A673 (cell line): ENCODE measurements at regions not wholly inside any gene's neighbourhood (a gene's known extent, or its start where the extent isn't known, plus 50 kb on each side); places are given as distances from the start of the nearest gene placed in this dataset.

Source experiments
- BruUV-seq: library from RNA; stranded (reverse); fragments of 400-500 nt; replicated peaks from 2 replicates; lab custom pipeline; 2021; lab: Mats Ljungman, UMichigan
- CTCF ChIA-PET: fragments of 300-600 bp; sonication (Branson Sonifier 250); formaldehyde crosslinking; loops from one replicate; lab custom pipeline; 2022; ENCODE audit warnings: antibody characterized with exemption; lab: Charles Lee
- POLR2A ChIA-PET: fragments of 300-600 bp; sonication (Branson Sonifier 250); formaldehyde crosslinking; loops from one replicate; lab custom pipeline; 2022; ENCODE audit warnings: antibody characterized with exemption; ENCODE audit not compliant: low non-redundant PET; lab: Charles Lee
- DNase-seq: peaks from one replicate; pipeline ENCODE4 v3.0.0-alpha.2; 2015; ENCODE audit warnings: low spot score
- H3K27ac ChIP-seq: fragments of 200-600 bp; sonication (generic); 2 replicates; pipeline ENCODE4 v1.5.1; 2016; ENCODE audit warnings: mixed run types, low read depth, mild to moderate bottlenecking, mixed read lengths, antibody characterized with exemption, low read length; ENCODE audit not compliant: poor library complexity, severe bottlenecking
- H3K27me3 ChIP-seq: fragments of 200-600 bp; sonication (generic); replicated peaks from 2 replicates; pipeline ENCODE4 v1.6.1; 2017; ENCODE audit warnings: mixed run types, low read depth, mild to moderate bottlenecking, mixed read lengths, antibody characterized with exemption, low read length; ENCODE audit not compliant: insufficient read depth, poor library complexity
- H3K36me3 ChIP-seq: fragments of 200-600 bp; sonication (generic); 2 replicates; pipeline ENCODE4 v1.6.1; 2016; ENCODE audit warnings: mixed run types, mild to moderate bottlenecking, mixed read lengths, antibody characterized with exemption, low read length; ENCODE audit not compliant: insufficient read depth, poor library complexity, severe bottlenecking
- H3K4me1 ChIP-seq: fragments of 200-600 bp; sonication (generic); 2 replicates; pipeline ENCODE4 v1.6.1; 2017; ENCODE audit warnings: mixed run types, mild to moderate bottlenecking, mixed read lengths, antibody characterized with exemption, low read length; ENCODE audit not compliant: insufficient read depth, poor library complexity, severe bottlenecking
- H3K4me3 ChIP-seq: fragments of 200-600 bp; sonication (generic); 2 replicates; pipeline ENCODE4 v1.5.1; 2016; ENCODE audit warnings: low read depth, mixed run types, mild to moderate bottlenecking, mixed read lengths, low read length; ENCODE audit not compliant: poor library complexity, severe bottlenecking
- H3K9me3 ChIP-seq: fragments of 200-600 bp; sonication (generic); 2 replicates; pipeline ENCODE4 v1.6.1; 2016; ENCODE audit warnings: mixed run types, low read depth, mild to moderate bottlenecking, mixed read lengths, antibody characterized with exemption, low read length; ENCODE audit not compliant: poor library complexity, severe bottlenecking
- CTCF ChIP-seq: fragments of 300-800, 200-600 bp; sonication (generic); conservative IDR thresholded peaks from 2 replicates; pipeline ENCODE4 v1.5.1; 2017; ENCODE audit warnings: low read depth, mild to moderate bottlenecking, antibody characterized with exemption, low read length, moderate library complexity, mixed read lengths
- EZH2 ChIP-seq: fragments of 200-600 bp; sonication (generic); IDR thresholded peaks from 2 replicates; pipeline ENCODE4 v1.6.1; 2017; ENCODE audit warnings: borderline replicate concordance, low read depth, mild to moderate bottlenecking, mixed read lengths, antibody characterized with exemption, low read length; ENCODE audit not compliant: poor library complexity, severe bottlenecking
- intact Hi-C: fragments of 100-400 bp; cut with micrococcal nuclease; formaldehyde crosslinking; loops from one replicate; pipeline ENCODE4 v1.10.0; 2022; ENCODE audit not compliant: unreplicated experiment

- Histone ChIP-seq H3K4me3 (no peak overlapping the region), H3K36me3 (no peaks in the 10 kb centered on the region), H3K9me3 (no peaks in the 10 kb centered on the region), H3K27ac (no peak overlapping the region), H3K4me1 (no peaks in the 10 kb centered on the region), H3K27me3 (no peaks in the 10 kb centered on the region)
- DNase-seq, result no peak
- ChIA-PET CTCF (no interaction called here), POLR2A (no interaction called here)
- intact Hi-C loops, result no loop called here
- no TSS peak for BruUV-seq
- TF ChIP-seq EZH2, result no peak
- no peak for TF ChIP-seq CTCF
Observed at GRCh38 chr2:122884889-122885288, 1129.4 kb downstream of the TSN start.

- ChIA-PET CTCF (no interaction called here), POLR2A (no interaction called here)
- Histone ChIP-seq H3K4me1 (no peaks in the 10 kb centered on the region), H3K4me3 (no peak overlapping the region), H3K9me3 (no peaks in the 10 kb centered on the region), H3K36me3 (no peaks in the 10 kb centered on the region), H3K27ac (no peak overlapping the region), H3K27me3 (no peaks in the 10 kb centered on the region)
- DNase-seq, result no peak
- no peak for TF ChIP-seq CTCF
- no peak for TF ChIP-seq EZH2
- no TSS peak for BruUV-seq
- intact Hi-C loops, result no loop called here
Observed at GRCh38 chr2:122885436-122885835, 1130.0 kb downstream of the TSN start.

- POLR2A ChIA-PET, result no interaction called here
- CTCF ChIA-PET, result no interaction called here
- DNase-seq, result no peak
Observed at GRCh38 chr2:122886479-122887145, 1131.2 kb downstream of the TSN start.

More at GRCh38 chr2:122886479-122887145, 1131.2 kb downstream of the TSN start:
- Histone ChIP-seq H3K4me3 (no peak overlapping the region), H3K27me3 (no peaks in the 10 kb centered on the region), H3K36me3 (no peaks in the 10 kb centered on the region), H3K27ac (no peak overlapping the region), H3K9me3 (no peaks in the 10 kb centered on the region), H3K4me1 (no peaks in the 10 kb centered on the region)
- BruUV-seq, result no TSS peak
- TF ChIP-seq CTCF (no peak), EZH2 (no peak)
- intact Hi-C loops, result no loop called here
